ENCODE measurements at regions not wholly inside any gene's neighbourhood (a gene's known extent, or its start where the extent isn't known, plus 50 kb on each side); places are given as distances from the start of the nearest gene placed in this dataset.

DNA sequence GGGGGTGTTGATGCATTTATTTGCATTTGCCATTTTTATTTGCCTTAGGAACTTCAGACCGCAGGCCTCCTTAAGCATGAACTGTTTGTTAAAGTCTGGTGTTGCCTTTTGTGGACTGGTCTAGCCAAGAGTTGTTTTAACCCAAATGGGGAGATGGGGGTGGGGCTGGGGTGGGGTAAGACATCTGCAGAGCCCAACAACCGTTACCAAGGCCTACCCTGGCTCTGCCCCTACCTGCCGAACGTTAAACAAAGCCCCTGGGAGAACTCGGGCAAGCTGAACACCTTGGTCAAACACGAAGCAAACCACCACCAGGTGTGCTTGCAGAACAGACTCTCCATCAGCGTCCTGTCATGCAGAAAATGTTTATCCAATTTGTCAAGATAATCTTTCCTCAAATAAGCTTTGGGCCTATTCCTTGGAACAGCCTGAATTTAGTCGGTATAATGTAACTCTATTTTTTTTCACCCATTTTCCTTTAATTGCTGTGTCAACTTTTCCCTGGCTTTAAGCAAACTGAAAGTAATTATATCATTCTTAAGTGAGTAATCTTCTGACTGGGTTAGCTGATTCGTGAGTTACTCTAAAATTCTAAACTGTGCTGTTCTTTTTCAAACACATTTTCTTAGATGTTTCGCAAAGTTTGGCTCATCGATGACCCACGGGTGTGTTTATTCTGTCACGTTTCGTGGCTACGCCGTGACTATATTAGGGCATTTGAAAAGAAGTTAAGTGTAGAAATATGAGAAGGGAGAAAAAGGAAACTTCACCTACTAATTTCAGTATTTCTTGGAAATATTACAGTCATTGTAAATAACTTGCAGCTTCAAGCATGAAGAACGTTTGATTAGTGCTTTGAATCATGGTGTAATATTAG is 127.6 kb downstream of the SOX2 start:
- TF ChIP-seq CTCF (conservative IDR thresholded peaks at IDR 0.05; ENCODE audit: low read depth, low read length) (no peak), EZH2 (IDR thresholded peaks at IDR 0.05; ENCODE audit: borderline replicate concordance, low read depth, low read length, poor library complexity, severe bottlenecking) (no peak)
